ENCODE measurements at regions not wholly inside any gene's neighbourhood (a gene's known extent, or its start where the extent isn't known, plus 50 kb on each side); places are given as distances from the start of the nearest gene placed in this dataset.

DNA sequence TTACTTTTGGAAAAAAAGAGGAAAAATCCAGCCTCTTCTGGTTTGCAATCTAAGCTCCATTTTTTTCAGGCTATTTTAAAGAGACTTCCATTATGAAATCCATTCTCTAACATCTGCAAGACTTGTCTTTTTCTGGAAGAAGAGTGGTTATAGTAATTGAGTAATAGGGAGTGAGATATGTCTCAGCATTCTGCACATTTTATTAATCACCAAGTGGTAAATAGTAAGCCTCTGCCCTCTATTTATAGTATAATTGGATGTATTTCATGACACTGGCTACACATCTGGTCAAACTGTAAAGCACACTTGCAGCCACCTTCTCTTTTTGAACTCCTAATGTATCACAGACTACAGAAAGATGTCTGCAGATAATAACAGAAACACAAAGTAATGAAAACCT is 391.1 kb downstream of the ETS1 start:
- TF ChIP-seq, protein P1, sequence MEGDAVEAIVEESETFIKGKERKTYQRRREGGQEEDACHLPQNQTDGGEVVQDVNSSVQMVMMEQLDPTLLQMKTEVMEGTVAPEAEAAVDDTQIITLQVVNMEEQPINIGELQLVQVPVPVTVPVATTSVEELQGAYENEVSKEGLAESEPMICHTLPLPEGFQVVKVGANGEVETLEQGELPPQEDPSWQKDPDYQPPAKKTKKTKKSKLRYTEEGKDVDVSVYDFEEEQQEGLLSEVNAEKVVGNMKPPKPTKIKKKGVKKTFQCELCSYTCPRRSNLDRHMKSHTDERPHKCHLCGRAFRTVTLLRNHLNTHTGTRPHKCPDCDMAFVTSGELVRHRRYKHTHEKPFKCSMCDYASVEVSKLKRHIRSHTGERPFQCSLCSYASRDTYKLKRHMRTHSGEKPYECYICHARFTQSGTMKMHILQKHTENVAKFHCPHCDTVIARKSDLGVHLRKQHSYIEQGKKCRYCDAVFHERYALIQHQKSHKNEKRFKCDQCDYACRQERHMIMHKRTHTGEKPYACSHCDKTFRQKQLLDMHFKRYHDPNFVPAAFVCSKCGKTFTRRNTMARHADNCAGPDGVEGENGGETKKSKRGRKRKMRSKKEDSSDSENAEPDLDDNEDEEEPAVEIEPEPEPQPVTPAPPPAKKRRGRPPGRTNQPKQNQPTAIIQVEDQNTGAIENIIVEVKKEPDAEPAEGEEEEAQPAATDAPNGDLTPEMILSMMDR (IDR thresholded peaks at IDR 0.05), result no peak
- Mint-ChIP-seq H3K27me3 (no peaks in the 10 kb centered on the region), H3K4me1 (ENCODE audit: low read depth) (peaks cover 33% of the 10 kb centered on the region), H3K9me3 (no peaks in the 10 kb centered on the region), H3K36me3 (ENCODE audit: low read depth) (no peaks in the 10 kb centered on the region), H3K27ac (no peak overlapping the region), H3K4me3 (no peak overlapping the region)
- DNase-seq (no peak), ATAC-seq (no peak)
- POLR2A ChIA-PET, result interaction anchor here (0.6 kb wide), 1 partner anchor 37 kb away, joined by 3 read pairs; no protein-coding TSS in a partner anchor
- intact Hi-C loops (cut with micrococcal nuclease), result no loop called here
- CTCF ChIA-PET, result interaction anchor here (1.1 to 1.5 kb wide), 2 partner anchors 93 to 436 kb away, joined by 3 to 6 read pairs; no protein-coding TSS in a partner anchor

- Mint-ChIP-seq H3K4me3 (no peak overlapping the region), H3K36me3 (ENCODE audit: low read depth) (no peaks in the 10 kb centered on the region), H3K27ac (no peak overlapping the region), H3K9me3 (no peaks in the 10 kb centered on the region), H3K27me3 (no peaks in the 10 kb centered on the region), H3K4me1 (ENCODE audit: low read depth) (peaks cover 33% of the 10 kb centered on the region)
- intact Hi-C loops (cut with micrococcal nuclease), result no loop called here
- DNase-seq, result no peak
- CTCF ChIA-PET, result interaction anchor here (0.7 to 1.5 kb wide), 3 partner anchors 13 to 436 kb away, joined by 3 to 6 read pairs (median 3); no protein-coding TSS in a partner anchor
- TF ChIP-seq, protein P1 (IDR thresholded peaks at IDR 0.05), result no peak
- ATAC-seq, result no peak
- POLR2A ChIA-PET, result interaction anchor here (0.6 kb wide), 1 partner anchor 37 kb away, joined by 3 read pairs; no protein-coding TSS in a partner anchor
These were observed 391.6 kb downstream of the ETS1 start for GRCh38 chr11:128195756-128196155.

DNA sequence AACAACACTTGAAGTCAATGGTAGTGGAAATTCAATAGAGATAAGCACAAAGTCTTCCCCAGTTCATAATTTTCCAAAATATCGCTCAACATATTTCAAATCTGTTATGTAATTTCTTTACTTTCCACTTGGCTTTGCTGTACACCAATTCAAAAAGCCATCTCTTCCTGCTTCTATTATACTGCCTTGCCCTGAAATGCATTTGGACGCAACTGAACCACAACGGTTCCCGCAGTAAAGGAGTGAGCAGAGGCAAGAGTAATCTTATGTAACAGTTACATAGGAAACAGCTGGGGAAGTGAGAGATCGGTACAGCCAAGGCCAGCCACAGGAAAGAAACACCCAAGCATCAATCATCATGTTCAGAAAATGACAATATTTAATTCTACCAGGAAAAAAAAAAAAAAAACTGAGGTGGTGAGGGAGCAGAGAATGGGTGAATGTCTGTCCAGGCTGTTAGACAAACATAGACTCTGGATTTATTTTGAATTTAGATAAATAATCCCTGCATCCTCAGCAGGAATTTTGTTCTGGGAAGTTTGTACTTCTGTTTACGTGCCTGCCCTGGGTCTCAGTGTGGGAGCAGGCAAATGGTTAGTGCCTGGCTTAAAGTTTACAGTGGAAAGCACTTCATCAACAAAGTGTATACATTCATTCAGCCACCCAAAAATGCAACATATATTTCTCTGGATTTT is 392.2 kb downstream of the ETS1 start:
- H3K9me3 Mint-ChIP-seq, result no peaks in the 10 kb centered on the region
- H3K36me3 Mint-ChIP-seq (ENCODE audit: low read depth), result no peaks in the 10 kb centered on the region
- DNase-seq, result peak; percentile 71
- no peak overlapping the region for H3K27ac Mint-ChIP-seq
- H3K4me3 Mint-ChIP-seq, result peak overlapping the region; percentile 6
- ATAC-seq, result peak; percentile 59
- intact Hi-C loops (cut with micrococcal nuclease), result no loop called here
- no peaks in the 10 kb centered on the region for H3K27me3 Mint-ChIP-seq
- TF ChIP-seq, protein P1 (IDR thresholded peaks at IDR 0.05), result no peak
- ChIA-PET CTCF (interaction anchor here (0.7 to 1.8 kb wide), 5 partner anchors 13 to 437 kb away, joined by 3 to 6 read pairs (median 3); no protein-coding TSS in a partner anchor), POLR2A (no interaction called here)
- H3K4me1 Mint-ChIP-seq (ENCODE audit: low read depth), result peaks cover 38% of the 10 kb centered on the region

- TF ChIP-seq, protein P1 (IDR thresholded peaks at IDR 0.05), result no peak
- intact Hi-C loops (cut with micrococcal nuclease), result no loop called here
- DNase-seq (no peak), ATAC-seq (no peak)
- Mint-ChIP-seq H3K27me3 (no peaks in the 10 kb centered on the region), H3K27ac (no peak overlapping the region), H3K4me3 (no peak overlapping the region), H3K9me3 (no peaks in the 10 kb centered on the region), H3K36me3 (ENCODE audit: low read depth) (no peaks in the 10 kb centered on the region), H3K4me1 (ENCODE audit: low read depth) (peaks cover 46% of the 10 kb centered on the region)
- ChIA-PET POLR2A (no interaction called here), CTCF (interaction anchor here (0.7 to 1.8 kb wide), 4 partner anchors 22 to 286 kb away, joined by 3 to 6 read pairs (median 3); no protein-coding TSS in a partner anchor)
These were observed 393.1 kb downstream of the ETS1 start for GRCh38 chr11:128194216-128194615.

DNA sequence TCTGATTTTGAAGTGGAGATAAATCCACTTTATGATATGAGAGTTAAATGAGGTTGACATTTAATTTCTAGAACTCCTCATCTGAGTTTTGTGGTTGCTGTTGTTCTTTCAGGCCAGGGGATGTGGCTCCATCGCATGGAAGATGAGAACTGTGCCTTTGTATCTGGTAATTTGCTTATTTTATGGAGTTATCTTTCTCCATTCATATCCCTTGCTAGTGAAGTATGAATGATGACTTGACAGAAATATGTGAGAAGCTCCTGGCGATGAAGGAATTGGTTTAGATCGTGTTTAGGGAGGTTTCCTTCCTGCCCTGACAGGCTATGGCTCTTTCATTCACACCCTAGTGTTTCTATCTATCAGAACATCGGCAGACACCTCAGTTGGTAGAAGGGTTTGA is 393.7 kb downstream of the ETS1 start:
- Mint-ChIP-seq H3K27ac (peak overlapping the region; percentile 4), H3K27me3 (no peaks in the 10 kb centered on the region), H3K4me1 (ENCODE audit: low read depth) (peaks cover 46% of the 10 kb centered on the region), H3K9me3 (no peaks in the 10 kb centered on the region), H3K36me3 (ENCODE audit: low read depth) (no peaks in the 10 kb centered on the region), H3K4me3 (no peak overlapping the region)
- ATAC-seq (no peak), DNase-seq (no peak)
- TF ChIP-seq, protein P1 (IDR thresholded peaks at IDR 0.05), result no peak
- POLR2A ChIA-PET, result no interaction called here
- CTCF ChIA-PET, result interaction anchor here (1.3 to 1.8 kb wide), 2 partner anchors 21 to 35 kb away, joined by 3 to 6 read pairs; no protein-coding TSS in a partner anchor
- intact Hi-C loops (cut with micrococcal nuclease), result no loop called here
